DND-41 (cell line): ENCODE measurements at regions not wholly inside any gene's neighbourhood (a gene's known extent, or its start where the extent isn't known, plus 50 kb on each side); places are given as distances from the start of the nearest gene placed in this dataset.

Source experiments
- ATAC-seq: fragments of 200-7000 bp; cut with Tn5 transposase; 3 replicates; pipeline ENCODE4 v1.9.1; 2021; ENCODE audit warnings: low read depth; ENCODE audit not compliant: insufficient read depth
- DNase-seq: peaks from one replicate; pipeline ENCODE4 v3.0.0-alpha.2; 2020
- H2AFZ ChIP-seq: 2 replicates; pipeline ENCODE4 v1.6.0; 2012; ENCODE audit warnings: low read depth, low read length
- H3K27ac ChIP-seq: 2 replicates; pipeline ENCODE4 v1.5.1; 2012; ENCODE audit warnings: low read length, inconsistent platforms
- H3K27me3 ChIP-seq: fragments of 200-600 bp; sonication (generic); 2 replicates; pipeline ENCODE4 v1.6.0; 2012; ENCODE audit warnings: low read length, mild to moderate bottlenecking, inconsistent platforms; ENCODE audit not compliant: insufficient read depth, poor library complexity
- H3K36me3 ChIP-seq: 2 replicates; pipeline ENCODE4 v1.5.1; 2012; ENCODE audit warnings: low read length, inconsistent platforms; ENCODE audit not compliant: insufficient read depth
- H3K4me1 ChIP-seq: 2 replicates; pipeline ENCODE4 v1.5.1; 2012; ENCODE audit warnings: mild to moderate bottlenecking, low read length; ENCODE audit not compliant: insufficient read depth
- H3K4me2 ChIP-seq: 2 replicates; pipeline ENCODE4 v1.6.0; 2012; ENCODE audit warnings: mild to moderate bottlenecking, moderate library complexity, low read length, inconsistent platforms; ENCODE audit not compliant: insufficient read depth
- H3K4me3 ChIP-seq, 2 experiments: fragments of 200-600 bp in 1 of 2; shearing (Covaris generic) in 1 of 2; 2 replicates each; pipeline ENCODE4 v1.5.1; 2012 to 2016; ENCODE audit warnings: inconsistent platforms in 2 of 2, low read length in 2 of 2, mild to moderate bottlenecking in 2 of 2, low read depth in 1 of 2, moderate library complexity in 1 of 2
- H3K79me2 ChIP-seq: 2 replicates; pipeline ENCODE4 v1.6.0; 2012; ENCODE audit warnings: low read length, inconsistent platforms; ENCODE audit not compliant: insufficient read depth
- H3K9ac ChIP-seq: 2 replicates; pipeline ENCODE4 v1.6.0; 2012; ENCODE audit warnings: low read depth, mild to moderate bottlenecking, inconsistent platforms, low read length, moderate library complexity
- H3K9me3 ChIP-seq: 2 replicates; pipeline ENCODE4 v1.5.1; 2012; ENCODE audit warnings: low read length, moderate library complexity, mild to moderate bottlenecking, inconsistent platforms; ENCODE audit not compliant: insufficient read depth, severe bottlenecking
- H4K20me1 ChIP-seq: 2 replicates; pipeline ENCODE4 v1.6.0; 2012; ENCODE audit warnings: low read length; ENCODE audit not compliant: insufficient read depth
- CTCF ChIP-seq: IDR thresholded peaks from 2 replicates; pipeline ENCODE4 v1.5.1; 2012; ENCODE audit warnings: borderline replicate concordance, low read length, moderate library complexity, mild to moderate bottlenecking; ENCODE audit not compliant: poor library complexity, severe bottlenecking; ENCODE audit errors: extremely low read depth
- EZH2 ChIP-seq: IDR thresholded peaks from 3 replicates; pipeline ENCODE4 v1.6.1; 2012; ENCODE audit warnings: borderline replicate concordance, low read depth, mild to moderate bottlenecking, moderate library complexity, low read length, inconsistent platforms; ENCODE audit not compliant: severe bottlenecking

- no peaks in the 10 kb centered on the region for H4K20me1 ChIP-seq
- H3K9ac ChIP-seq = no peak overlapping the region
- no peaks in the 10 kb centered on the region for H3K4me1 ChIP-seq
- no peak overlapping the region for H3K4me3 ChIP-seq
- H3K27ac ChIP-seq = no peak overlapping the region
- no peaks in the 10 kb centered on the region for H3K79me2 ChIP-seq
- H3K4me2 ChIP-seq = no peak overlapping the region
- DNase-seq (no peak), ATAC-seq (no peak)
- no peak for TF ChIP-seq EZH2
- TF ChIP-seq CTCF = no peak
- no peaks in the 10 kb centered on the region for H3K9me3 ChIP-seq
- H3K36me3 ChIP-seq = no peaks in the 10 kb centered on the region
- H3K27me3 ChIP-seq = peaks cover 5% of the 10 kb centered on the region
- no peak overlapping the region for H2AFZ ChIP-seq
Measured at GRCh38 chr18:75558790-75559189, 131.3 kb upstream of the SMIM21 start.

- DNase-seq = no peak
- H3K27me3 ChIP-seq = peaks cover 8% of the 10 kb centered on the region
- H4K20me1 ChIP-seq = no peaks in the 10 kb centered on the region
- H3K4me1 ChIP-seq = no peaks in the 10 kb centered on the region
- no peak for TF ChIP-seq CTCF
- no peak overlapping the region for H2AFZ ChIP-seq
- H3K9me3 ChIP-seq = no peaks in the 10 kb centered on the region
- ATAC-seq = no peak
- no peaks in the 10 kb centered on the region for H3K79me2 ChIP-seq
- no peak overlapping the region for H3K27ac ChIP-seq
- no peak overlapping the region for H3K4me3 ChIP-seq
- H3K9ac ChIP-seq = no peak overlapping the region
- no peaks in the 10 kb centered on the region for H3K36me3 ChIP-seq
- no peak overlapping the region for H3K4me2 ChIP-seq
Measured at GRCh38 chr18:75556841-75557240, 129.3 kb upstream of the SMIM21 start.

- H3K9me3 ChIP-seq = no peaks in the 10 kb centered on the region
- H3K36me3 ChIP-seq = no peaks in the 10 kb centered on the region
- no peak overlapping the region for H3K4me2 ChIP-seq
- no peak overlapping the region for H3K27ac ChIP-seq
- no peaks in the 10 kb centered on the region for H3K4me1 ChIP-seq
- H2AFZ ChIP-seq = no peak overlapping the region
- TF ChIP-seq CTCF (no peak), EZH2 (no peak)
- H4K20me1 ChIP-seq = no peaks in the 10 kb centered on the region
- no peak overlapping the region for H3K4me3 ChIP-seq
- no peak overlapping the region for H3K9ac ChIP-seq
- DNase-seq (no peak), ATAC-seq (no peak)
- peaks cover 6% of the 10 kb centered on the region for H3K27me3 ChIP-seq
- no peaks in the 10 kb centered on the region for H3K79me2 ChIP-seq
Measured at GRCh38 chr18:75554644-75555185, 127.2 kb upstream of the SMIM21 start.

GRCh38 chr18:75554176-75554575 lies 126.7 kb upstream of the SMIM21 start:
- H3K9ac ChIP-seq = no peak overlapping the region
- H2AFZ ChIP-seq = no peak overlapping the region
- peaks cover 3% of the 10 kb centered on the region for H3K27me3 ChIP-seq
- no peak overlapping the region for H3K4me2 ChIP-seq
- H3K4me3 ChIP-seq = no peak overlapping the region
- H4K20me1 ChIP-seq = no peaks in the 10 kb centered on the region
- H3K79me2 ChIP-seq = no peaks in the 10 kb centered on the region
- DNase-seq (no peak), ATAC-seq (no peak)
- no peak for TF ChIP-seq EZH2
- TF ChIP-seq CTCF = no peak
- no peak overlapping the region for H3K27ac ChIP-seq
- no peaks in the 10 kb centered on the region for H3K4me1 ChIP-seq
- H3K9me3 ChIP-seq = no peaks in the 10 kb centered on the region
- H3K36me3 ChIP-seq = no peaks in the 10 kb centered on the region
